ENCODE measurements at regions not wholly inside any gene's neighbourhood (a gene's known extent, or its start where the extent isn't known, plus 50 kb on each side); places are given as distances from the start of the nearest gene placed in this dataset.

DNA sequence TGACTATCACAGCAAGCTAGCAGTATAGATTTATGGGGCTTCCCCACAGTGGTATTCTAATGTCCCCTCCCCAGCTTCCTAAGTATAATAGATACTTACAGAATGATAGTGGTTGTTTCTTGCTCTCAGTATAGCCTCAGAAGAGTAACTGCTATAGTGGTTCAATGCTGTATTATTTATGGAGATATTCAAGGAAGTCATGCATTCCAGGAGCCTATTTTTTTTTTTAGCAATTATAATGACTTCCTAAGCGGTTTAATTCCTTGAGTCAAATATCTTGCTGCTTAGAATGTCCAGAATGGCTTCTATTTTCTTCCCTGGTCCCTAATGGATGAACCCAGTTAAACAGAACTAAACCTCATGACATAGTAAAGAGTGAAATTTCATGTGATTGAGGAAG is 451.5 kb upstream of the SEMA3D start:
- TF ChIP-seq, protein P1, sequence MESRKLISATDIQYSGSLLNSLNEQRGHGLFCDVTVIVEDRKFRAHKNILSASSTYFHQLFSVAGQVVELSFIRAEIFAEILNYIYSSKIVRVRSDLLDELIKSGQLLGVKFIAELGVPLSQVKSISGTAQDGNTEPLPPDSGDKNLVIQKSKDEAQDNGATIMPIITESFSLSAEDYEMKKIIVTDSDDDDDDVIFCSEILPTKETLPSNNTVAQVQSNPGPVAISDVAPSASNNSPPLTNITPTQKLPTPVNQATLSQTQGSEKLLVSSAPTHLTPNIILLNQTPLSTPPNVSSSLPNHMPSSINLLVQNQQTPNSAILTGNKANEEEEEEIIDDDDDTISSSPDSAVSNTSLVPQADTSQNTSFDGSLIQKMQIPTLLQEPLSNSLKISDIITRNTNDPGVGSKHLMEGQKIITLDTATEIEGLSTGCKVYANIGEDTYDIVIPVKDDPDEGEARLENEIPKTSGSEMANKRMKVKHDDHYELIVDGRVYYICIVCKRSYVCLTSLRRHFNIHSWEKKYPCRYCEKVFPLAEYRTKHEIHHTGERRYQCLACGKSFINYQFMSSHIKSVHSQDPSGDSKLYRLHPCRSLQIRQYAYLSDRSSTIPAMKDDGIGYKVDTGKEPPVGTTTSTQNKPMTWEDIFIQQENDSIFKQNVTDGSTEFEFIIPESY (IDR thresholded peaks at IDR 0.05), result no peak
- TF ChIP-seq, protein P2, sequence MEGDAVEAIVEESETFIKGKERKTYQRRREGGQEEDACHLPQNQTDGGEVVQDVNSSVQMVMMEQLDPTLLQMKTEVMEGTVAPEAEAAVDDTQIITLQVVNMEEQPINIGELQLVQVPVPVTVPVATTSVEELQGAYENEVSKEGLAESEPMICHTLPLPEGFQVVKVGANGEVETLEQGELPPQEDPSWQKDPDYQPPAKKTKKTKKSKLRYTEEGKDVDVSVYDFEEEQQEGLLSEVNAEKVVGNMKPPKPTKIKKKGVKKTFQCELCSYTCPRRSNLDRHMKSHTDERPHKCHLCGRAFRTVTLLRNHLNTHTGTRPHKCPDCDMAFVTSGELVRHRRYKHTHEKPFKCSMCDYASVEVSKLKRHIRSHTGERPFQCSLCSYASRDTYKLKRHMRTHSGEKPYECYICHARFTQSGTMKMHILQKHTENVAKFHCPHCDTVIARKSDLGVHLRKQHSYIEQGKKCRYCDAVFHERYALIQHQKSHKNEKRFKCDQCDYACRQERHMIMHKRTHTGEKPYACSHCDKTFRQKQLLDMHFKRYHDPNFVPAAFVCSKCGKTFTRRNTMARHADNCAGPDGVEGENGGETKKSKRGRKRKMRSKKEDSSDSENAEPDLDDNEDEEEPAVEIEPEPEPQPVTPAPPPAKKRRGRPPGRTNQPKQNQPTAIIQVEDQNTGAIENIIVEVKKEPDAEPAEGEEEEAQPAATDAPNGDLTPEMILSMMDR (IDR thresholded peaks at IDR 0.05; ENCODE audit: low read depth, low read length, missing input control), result no peak
- TF ChIP-seq EGR1 (IDR thresholded peaks at IDR 0.05; ENCODE audit: low read depth in 2 of 2) (no peak), RAD21 (IDR thresholded peaks at IDR 0.05) (no peak)
- TF ChIP-seq, protein P3, sequence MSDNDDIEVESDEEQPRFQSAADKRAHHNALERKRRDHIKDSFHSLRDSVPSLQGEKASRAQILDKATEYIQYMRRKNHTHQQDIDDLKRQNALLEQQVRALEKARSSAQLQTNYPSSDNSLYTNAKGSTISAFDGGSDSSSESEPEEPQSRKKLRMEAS (IDR thresholded peaks at IDR 0.05), result no peak
- TF ChIP-seq, protein P4, sequence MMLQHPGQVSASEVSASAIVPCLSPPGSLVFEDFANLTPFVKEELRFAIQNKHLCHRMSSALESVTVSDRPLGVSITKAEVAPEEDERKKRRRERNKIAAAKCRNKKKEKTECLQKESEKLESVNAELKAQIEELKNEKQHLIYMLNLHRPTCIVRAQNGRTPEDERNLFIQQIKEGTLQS (IDR thresholded peaks at IDR 0.05), result no peak

All from liver (tissue), 3 donors.